ENCODE measurements at regions not wholly inside any gene's neighbourhood (a gene's known extent, or its start where the extent isn't known, plus 50 kb on each side); places are given as distances from the start of the nearest gene placed in this dataset.

- TF ChIP-seq CTCF (IDR thresholded peaks at IDR 0.05), result no peak
- TF ChIP-seq POLR2A (IDR thresholded peaks at IDR 0.05), result no peak
Observed at GRCh38 chr2:72010647-72011369, 136.9 kb downstream of the CYP26B1 start.
